ENCODE measurements at regions not wholly inside any gene's neighbourhood (a gene's known extent, or its start where the extent isn't known, plus 50 kb on each side); places are given as distances from the start of the nearest gene placed in this dataset.

DNA sequence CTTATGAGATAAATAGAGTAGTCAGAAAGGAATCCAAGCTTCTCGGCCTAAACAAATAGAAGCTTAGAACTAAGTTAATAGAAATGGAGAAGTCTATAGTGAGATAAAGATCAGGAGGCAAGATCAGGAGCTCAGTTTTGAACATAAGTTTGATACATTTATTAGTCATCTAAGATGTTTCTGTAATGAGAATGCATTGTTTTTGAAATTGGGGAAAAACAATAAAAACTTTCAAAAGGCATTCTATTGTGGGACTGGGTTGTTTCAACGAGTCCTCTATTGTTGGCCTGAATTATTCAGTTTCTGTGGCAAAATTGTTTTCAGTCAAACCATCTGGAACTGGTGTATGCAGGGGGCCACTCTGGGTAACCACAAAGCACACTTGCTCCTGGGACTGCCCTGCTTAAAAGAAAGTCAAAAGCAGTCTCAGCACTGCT is 181.0 kb upstream of the CLINT1 start:
- TF ChIP-seq, protein P1, sequence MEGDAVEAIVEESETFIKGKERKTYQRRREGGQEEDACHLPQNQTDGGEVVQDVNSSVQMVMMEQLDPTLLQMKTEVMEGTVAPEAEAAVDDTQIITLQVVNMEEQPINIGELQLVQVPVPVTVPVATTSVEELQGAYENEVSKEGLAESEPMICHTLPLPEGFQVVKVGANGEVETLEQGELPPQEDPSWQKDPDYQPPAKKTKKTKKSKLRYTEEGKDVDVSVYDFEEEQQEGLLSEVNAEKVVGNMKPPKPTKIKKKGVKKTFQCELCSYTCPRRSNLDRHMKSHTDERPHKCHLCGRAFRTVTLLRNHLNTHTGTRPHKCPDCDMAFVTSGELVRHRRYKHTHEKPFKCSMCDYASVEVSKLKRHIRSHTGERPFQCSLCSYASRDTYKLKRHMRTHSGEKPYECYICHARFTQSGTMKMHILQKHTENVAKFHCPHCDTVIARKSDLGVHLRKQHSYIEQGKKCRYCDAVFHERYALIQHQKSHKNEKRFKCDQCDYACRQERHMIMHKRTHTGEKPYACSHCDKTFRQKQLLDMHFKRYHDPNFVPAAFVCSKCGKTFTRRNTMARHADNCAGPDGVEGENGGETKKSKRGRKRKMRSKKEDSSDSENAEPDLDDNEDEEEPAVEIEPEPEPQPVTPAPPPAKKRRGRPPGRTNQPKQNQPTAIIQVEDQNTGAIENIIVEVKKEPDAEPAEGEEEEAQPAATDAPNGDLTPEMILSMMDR (IDR thresholded peaks at IDR 0.05) = no peak
- TF ChIP-seq EP300 (IDR thresholded peaks at IDR 0.05) = no peak
